Dermis microvascular lymphatic vessel endothelial cell (primary cell): ENCODE measurements at regions not wholly inside any gene's neighbourhood (a gene's known extent, or its start where the extent isn't known, plus 50 kb on each side); places are given as distances from the start of the nearest gene placed in this dataset.
"Not testable (repeated sequence)": the region's sequence is repeated elsewhere in the genome, so short reads cannot be mapped to it uniquely, and the experiment has no call there.

Experiments used
- DNase-seq, 2 donors: peaks; one replicate each; pipeline versions ENCODE4 v3.0.0 to v3.0.0-alpha.2; 2010; ENCODE audit warnings: low read depth in 2 of 2

- no peak for DNase-seq
Measured at GRCh38 chr4:148955564-148956297, 513.5 kb upstream of the NR3C2 start.

GRCh38 chr4:148954011-148954749 lies 512.0 kb upstream of the NR3C2 start:
- no peak for DNase-seq

GRCh38 chr4:148951346-148951745 lies 509.1 kb upstream of the NR3C2 start:
- no peak for DNase-seq

GRCh38 chr4:148946271-148946670 lies 504.1 kb upstream of the NR3C2 start:
- no peak for DNase-seq

GRCh38 chr4:148944839-148945219 lies 502.6 kb upstream of the NR3C2 start:
- no peak for DNase-seq

- no peak for DNase-seq
Measured at GRCh38 chr4:148944136-148944838, 502.1 kb upstream of the NR3C2 start.

- no peak for DNase-seq
Measured at GRCh38 chr4:148934926-148935578, 492.8 kb upstream of the NR3C2 start.

GRCh38 chr4:148926276-148927260 lies 484.4 kb upstream of the NR3C2 start:
- DNase-seq = no peak

GRCh38 chr4:148923881-148924280 lies 481.7 kb upstream of the NR3C2 start:
- DNase-seq = no peak

GRCh38 chr4:148922497-148922896 lies 480.3 kb upstream of the NR3C2 start:
- DNase-seq = no peak

GRCh38 chr4:148914734-148915133 lies 472.5 kb upstream of the NR3C2 start:
- no peak for DNase-seq

- no peak for DNase-seq
Measured at GRCh38 chr4:148914301-148914700, 472.1 kb upstream of the NR3C2 start.

- no peak for DNase-seq
Measured at GRCh38 chr4:148903388-148903787, 461.2 kb upstream of the NR3C2 start.

GRCh38 chr4:148901075-148901705 lies 459.0 kb upstream of the NR3C2 start:
- DNase-seq = no peak

- not testable (repeated sequence) for DNase-seq
Measured at GRCh38 chr4:148898139-148898538, 455.9 kb upstream of the NR3C2 start.

GRCh38 chr4:148893095-148893494 lies 450.9 kb upstream of the NR3C2 start:
- DNase-seq = no peak

GRCh38 chr4:148883891-148884290 lies 441.7 kb upstream of the NR3C2 start:
- DNase-seq = no peak

- no peak for DNase-seq
Measured at GRCh38 chr4:148883435-148883834, 441.2 kb upstream of the NR3C2 start.

- no peak for DNase-seq
Measured at GRCh38 chr4:148881860-148882643, 439.8 kb upstream of the NR3C2 start.
